ELF-1 (cell line): ENCODE measurements at regions not wholly inside any gene's neighbourhood (a gene's known extent, or its start where the extent isn't known, plus 50 kb on each side); places are given as distances from the start of the nearest gene placed in this dataset.

ENCODE experiments used
- DNase-seq: peaks from one replicate; pipeline ENCODE4 v3.0.0-alpha.2; 2016; ENCODE audit warnings: low read depth, low spot score

- DNase-seq, result no peak
These were observed 274.4 kb downstream of the CSNK1G3 start for GRCh38 chr5:123786411-123786810.

GRCh38 chr5:123785162-123786071 lies 273.4 kb downstream of the CSNK1G3 start:
- DNase-seq, result no peak

GRCh38 chr5:123783421-123783820 lies 271.4 kb downstream of the CSNK1G3 start:
- no peak for DNase-seq

GRCh38 chr5:123778641-123779040 lies 266.7 kb downstream of the CSNK1G3 start:
- DNase-seq, result no peak

GRCh38 chr5:123776761-123777160 lies 264.8 kb downstream of the CSNK1G3 start:
- no peak for DNase-seq

GRCh38 chr5:123771715-123772114 lies 259.7 kb downstream of the CSNK1G3 start:
- no peak for DNase-seq

GRCh38 chr5:123763201-123763600 lies 251.2 kb downstream of the CSNK1G3 start:
- DNase-seq, result no peak

- no peak for DNase-seq
These were observed 244.8 kb downstream of the CSNK1G3 start for GRCh38 chr5:123756816-123757215.

- no peak for DNase-seq
These were observed 244.3 kb downstream of the CSNK1G3 start for GRCh38 chr5:123756318-123756665.

GRCh38 chr5:123755653-123756317 lies 243.8 kb downstream of the CSNK1G3 start:
- no peak for DNase-seq

GRCh38 chr5:123754908-123755307 lies 242.9 kb downstream of the CSNK1G3 start:
- DNase-seq, result no peak

GRCh38 chr5:123753937-123754891 lies 242.2 kb downstream of the CSNK1G3 start:
- DNase-seq, result no peak

- no peak for DNase-seq
These were observed 241.4 kb downstream of the CSNK1G3 start for GRCh38 chr5:123753180-123753936.

- DNase-seq, result no peak
These were observed 240.7 kb downstream of the CSNK1G3 start for GRCh38 chr5:123752552-123753179.

- DNase-seq, result no peak
These were observed 239.7 kb downstream of the CSNK1G3 start for GRCh38 chr5:123751670-123752069.

- no peak for DNase-seq
These were observed 236.3 kb downstream of the CSNK1G3 start for GRCh38 chr5:123748239-123748638.

- DNase-seq, result no peak
These were observed 234.8 kb downstream of the CSNK1G3 start for GRCh38 chr5:123746683-123747360.

- DNase-seq, result no peak
These were observed 232.1 kb downstream of the CSNK1G3 start for GRCh38 chr5:123743990-123744583.

GRCh38 chr5:123735384-123735783 lies 223.4 kb downstream of the CSNK1G3 start:
- DNase-seq, result no peak

- DNase-seq, result no peak
These were observed 220.3 kb downstream of the CSNK1G3 start for GRCh38 chr5:123732257-123732656.
